ENCODE measurements at regions not wholly inside any gene's neighbourhood (a gene's known extent, or its start where the extent isn't known, plus 50 kb on each side); places are given as distances from the start of the nearest gene placed in this dataset.

DNA sequence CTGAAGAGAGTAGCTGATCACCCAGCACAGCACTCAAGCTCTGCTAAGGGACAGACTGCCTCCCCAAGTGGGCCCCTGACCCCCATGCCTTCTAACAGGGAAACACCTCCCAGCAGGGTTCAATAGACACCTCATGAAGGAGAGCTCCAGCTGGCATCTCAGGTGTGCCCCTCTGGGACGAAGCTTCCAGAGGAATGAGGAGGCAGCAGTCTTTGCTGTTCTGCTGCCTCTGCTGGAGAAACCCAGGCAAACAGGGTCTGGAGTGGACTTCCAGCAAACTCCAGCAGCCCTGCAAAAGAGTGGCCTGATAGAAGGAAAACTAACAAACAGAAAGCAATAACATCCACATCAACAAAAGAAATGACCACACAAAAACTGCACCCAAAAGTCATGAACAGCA is 412.8 kb downstream of the PRDM5 start:
- Histone ChIP-seq H3K9ac (ENCODE audit: low read length) (no peak overlapping the region), H3K36me3 (ENCODE audit: insufficient read depth, low read length) (no peaks in the 10 kb centered on the region), H3K27me3 (ENCODE audit: insufficient read depth, low read depth, low read length) (no peaks in the 10 kb centered on the region), H3F3A (ENCODE audit: insufficient read depth, low read length, poor library complexity, severe bottlenecking) (no peaks in the 10 kb centered on the region), H2AFZ (ENCODE audit: low read depth, low read length) (no peak overlapping the region), H3K4me2 (ENCODE audit: low read length) (no peak overlapping the region), H3K9me3 (ENCODE audit: low read length) (no peaks in the 10 kb centered on the region), H3K27ac (ENCODE audit: low read length) (no peak overlapping the region), H3K9me2 (ENCODE audit: insufficient read depth, low read length) (no peaks in the 10 kb centered on the region), H4K20me1 (ENCODE audit: insufficient read depth) (no peaks in the 10 kb centered on the region), H3K79me2 (replicated peaks; ENCODE audit: insufficient read depth, low read length) (no peaks in the 10 kb centered on the region), H3K4me3 (ENCODE audit: low read length) (no peak overlapping the region)
- no peak for TF ChIP-seq EP300 (conservative IDR thresholded peaks at IDR 0.05; ENCODE audit: poor library complexity, severe bottlenecking)
- no peak for TF ChIP-seq TAF1 (IDR thresholded peaks at IDR 0.05; ENCODE audit: low read depth)
- no peak for TF ChIP-seq MXI1 (conservative IDR thresholded peaks at IDR 0.05; ENCODE audit: poor library complexity, severe bottlenecking)

DNA sequence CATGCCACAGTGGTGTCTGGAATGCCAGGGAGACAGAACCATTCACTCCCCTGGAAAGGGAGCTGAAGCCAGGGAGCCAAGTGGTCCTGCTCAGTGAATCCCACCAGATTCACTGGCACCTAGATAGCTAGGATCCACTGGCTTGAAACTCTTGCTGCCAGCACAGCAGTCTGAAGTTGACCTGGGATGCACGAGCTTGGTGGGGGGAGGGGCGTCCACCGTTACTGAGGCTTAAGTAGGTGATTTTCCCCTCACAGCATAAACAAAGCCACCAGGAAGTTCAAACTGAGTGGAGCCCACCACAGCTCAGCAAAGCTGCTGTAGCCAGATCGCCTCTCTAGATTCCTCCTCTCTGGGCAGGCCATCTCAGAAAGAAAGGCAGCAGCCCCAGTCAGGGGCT is 413.3 kb downstream of the PRDM5 start:
- no peaks in the 10 kb centered on the region for H3K36me3 ChIP-seq (ENCODE audit: insufficient read depth, low read length)
- H3K4me3 ChIP-seq (ENCODE audit: low read length): no peak overlapping the region
- H3K27me3 ChIP-seq (ENCODE audit: insufficient read depth, low read depth, low read length): no peaks in the 10 kb centered on the region
- no peaks in the 10 kb centered on the region for H3K9me3 ChIP-seq (ENCODE audit: low read length)
- H2AFZ ChIP-seq (ENCODE audit: low read depth, low read length): no peak overlapping the region
- no peaks in the 10 kb centered on the region for H3K9me2 ChIP-seq (ENCODE audit: insufficient read depth, low read length)
- no peak overlapping the region for H3K27ac ChIP-seq (ENCODE audit: low read length)
- no peak overlapping the region for H3K9ac ChIP-seq (ENCODE audit: low read length)
- no peaks in the 10 kb centered on the region for H3F3A ChIP-seq (ENCODE audit: insufficient read depth, low read length, poor library complexity, severe bottlenecking)
- TF ChIP-seq RAD21 (conservative IDR thresholded peaks at IDR 0.05) (no peak), POLR2AphosphoS5 (IDR thresholded peaks at IDR 0.05) (no peak), EP300 (conservative IDR thresholded peaks at IDR 0.05; ENCODE audit: poor library complexity, severe bottlenecking) (no peak), EZH2 (IDR thresholded peaks at IDR 0.05; ENCODE audit: borderline replicate concordance, insufficient read depth, low read length, poor library complexity, severe bottlenecking) (no peak), TAF1 (IDR thresholded peaks at IDR 0.05; ENCODE audit: low read depth) (no peak), MXI1 (conservative IDR thresholded peaks at IDR 0.05; ENCODE audit: poor library complexity, severe bottlenecking) (no peak), SMC3 (conservative IDR thresholded peaks at IDR 0.05; ENCODE audit: poor library complexity) (no peak)
- TF ChIP-seq, protein P1, sequence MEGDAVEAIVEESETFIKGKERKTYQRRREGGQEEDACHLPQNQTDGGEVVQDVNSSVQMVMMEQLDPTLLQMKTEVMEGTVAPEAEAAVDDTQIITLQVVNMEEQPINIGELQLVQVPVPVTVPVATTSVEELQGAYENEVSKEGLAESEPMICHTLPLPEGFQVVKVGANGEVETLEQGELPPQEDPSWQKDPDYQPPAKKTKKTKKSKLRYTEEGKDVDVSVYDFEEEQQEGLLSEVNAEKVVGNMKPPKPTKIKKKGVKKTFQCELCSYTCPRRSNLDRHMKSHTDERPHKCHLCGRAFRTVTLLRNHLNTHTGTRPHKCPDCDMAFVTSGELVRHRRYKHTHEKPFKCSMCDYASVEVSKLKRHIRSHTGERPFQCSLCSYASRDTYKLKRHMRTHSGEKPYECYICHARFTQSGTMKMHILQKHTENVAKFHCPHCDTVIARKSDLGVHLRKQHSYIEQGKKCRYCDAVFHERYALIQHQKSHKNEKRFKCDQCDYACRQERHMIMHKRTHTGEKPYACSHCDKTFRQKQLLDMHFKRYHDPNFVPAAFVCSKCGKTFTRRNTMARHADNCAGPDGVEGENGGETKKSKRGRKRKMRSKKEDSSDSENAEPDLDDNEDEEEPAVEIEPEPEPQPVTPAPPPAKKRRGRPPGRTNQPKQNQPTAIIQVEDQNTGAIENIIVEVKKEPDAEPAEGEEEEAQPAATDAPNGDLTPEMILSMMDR (IDR thresholded peaks at IDR 0.05; ENCODE audit: poor library complexity, severe bottlenecking): no peak
- TF ChIP-seq, protein P2, sequence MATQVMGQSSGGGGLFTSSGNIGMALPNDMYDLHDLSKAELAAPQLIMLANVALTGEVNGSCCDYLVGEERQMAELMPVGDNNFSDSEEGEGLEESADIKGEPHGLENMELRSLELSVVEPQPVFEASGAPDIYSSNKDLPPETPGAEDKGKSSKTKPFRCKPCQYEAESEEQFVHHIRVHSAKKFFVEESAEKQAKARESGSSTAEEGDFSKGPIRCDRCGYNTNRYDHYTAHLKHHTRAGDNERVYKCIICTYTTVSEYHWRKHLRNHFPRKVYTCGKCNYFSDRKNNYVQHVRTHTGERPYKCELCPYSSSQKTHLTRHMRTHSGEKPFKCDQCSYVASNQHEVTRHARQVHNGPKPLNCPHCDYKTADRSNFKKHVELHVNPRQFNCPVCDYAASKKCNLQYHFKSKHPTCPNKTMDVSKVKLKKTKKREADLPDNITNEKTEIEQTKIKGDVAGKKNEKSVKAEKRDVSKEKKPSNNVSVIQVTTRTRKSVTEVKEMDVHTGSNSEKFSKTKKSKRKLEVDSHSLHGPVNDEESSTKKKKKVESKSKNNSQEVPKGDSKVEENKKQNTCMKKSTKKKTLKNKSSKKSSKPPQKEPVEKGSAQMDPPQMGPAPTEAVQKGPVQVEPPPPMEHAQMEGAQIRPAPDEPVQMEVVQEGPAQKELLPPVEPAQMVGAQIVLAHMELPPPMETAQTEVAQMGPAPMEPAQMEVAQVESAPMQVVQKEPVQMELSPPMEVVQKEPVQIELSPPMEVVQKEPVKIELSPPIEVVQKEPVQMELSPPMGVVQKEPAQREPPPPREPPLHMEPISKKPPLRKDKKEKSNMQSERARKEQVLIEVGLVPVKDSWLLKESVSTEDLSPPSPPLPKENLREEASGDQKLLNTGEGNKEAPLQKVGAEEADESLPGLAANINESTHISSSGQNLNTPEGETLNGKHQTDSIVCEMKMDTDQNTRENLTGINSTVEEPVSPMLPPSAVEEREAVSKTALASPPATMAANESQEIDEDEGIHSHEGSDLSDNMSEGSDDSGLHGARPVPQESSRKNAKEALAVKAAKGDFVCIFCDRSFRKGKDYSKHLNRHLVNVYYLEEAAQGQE (IDR thresholded peaks at IDR 0.05; ENCODE audit: borderline replicate concordance): no peak
- H3K4me2 ChIP-seq (ENCODE audit: low read length): no peak overlapping the region
- no peaks in the 10 kb centered on the region for H4K20me1 ChIP-seq (ENCODE audit: insufficient read depth)
- H3K79me2 ChIP-seq (replicated peaks; ENCODE audit: insufficient read depth, low read length): no peaks in the 10 kb centered on the region

DNA sequence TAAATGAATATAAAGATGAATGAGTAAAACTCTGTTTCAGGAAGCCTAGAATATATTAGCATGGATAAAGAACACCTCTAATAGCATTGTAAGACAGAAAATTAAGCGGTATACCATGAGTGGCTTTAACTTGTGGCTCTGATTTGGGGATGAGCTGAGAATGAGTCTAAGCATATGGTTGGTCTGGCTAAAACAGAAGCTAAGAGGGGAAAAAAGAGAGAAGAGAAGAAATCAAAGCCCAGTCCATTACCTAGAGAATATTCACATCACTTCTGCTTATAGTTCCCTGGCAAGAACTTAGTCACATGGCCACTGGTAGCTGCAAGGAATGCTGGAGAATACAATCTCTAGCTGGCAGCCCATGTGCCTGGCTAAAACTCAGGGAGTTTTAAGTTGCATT is 414.5 kb downstream of the PRDM5 start:
- Histone ChIP-seq H4K20me1 (ENCODE audit: insufficient read depth) (no peaks in the 10 kb centered on the region), H3K27me3 (ENCODE audit: insufficient read depth, low read depth, low read length) (no peaks in the 10 kb centered on the region), H3K4me2 (ENCODE audit: low read length) (no peak overlapping the region), H3K4me3 (ENCODE audit: low read length) (no peak overlapping the region), H3K9me2 (ENCODE audit: insufficient read depth, low read length) (no peaks in the 10 kb centered on the region), H3K9me3 (ENCODE audit: low read length) (no peaks in the 10 kb centered on the region), H2AFZ (ENCODE audit: low read depth, low read length) (no peak overlapping the region), H3K79me2 (replicated peaks; ENCODE audit: insufficient read depth, low read length) (no peaks in the 10 kb centered on the region), H3F3A (ENCODE audit: insufficient read depth, low read length, poor library complexity, severe bottlenecking) (no peaks in the 10 kb centered on the region), H3K27ac (ENCODE audit: low read length) (no peak overlapping the region), H3K9ac (ENCODE audit: low read length) (no peak overlapping the region), H3K36me3 (ENCODE audit: insufficient read depth, low read length) (no peaks in the 10 kb centered on the region)
- TF ChIP-seq EP300 (conservative IDR thresholded peaks at IDR 0.05; ENCODE audit: poor library complexity, severe bottlenecking) (no peak), POLR2AphosphoS5 (IDR thresholded peaks at IDR 0.05) (no peak), MXI1 (conservative IDR thresholded peaks at IDR 0.05; ENCODE audit: poor library complexity, severe bottlenecking) (no peak), RAD21 (conservative IDR thresholded peaks at IDR 0.05) (no peak), SMC3 (conservative IDR thresholded peaks at IDR 0.05; ENCODE audit: poor library complexity) (no peak), TAF1 (IDR thresholded peaks at IDR 0.05; ENCODE audit: low read depth) (no peak), EZH2 (IDR thresholded peaks at IDR 0.05; ENCODE audit: borderline replicate concordance, insufficient read depth, low read length, poor library complexity, severe bottlenecking) (no peak)
- TF ChIP-seq, protein P2 (IDR thresholded peaks at IDR 0.05; ENCODE audit: borderline replicate concordance): no peak
- TF ChIP-seq, protein P1 (IDR thresholded peaks at IDR 0.05; ENCODE audit: poor library complexity, severe bottlenecking): no peak
